Gastrocnemius medialis (tissue), 4 donors: ENCODE measurements at regions not wholly inside any gene's neighbourhood (a gene's known extent, or its start where the extent isn't known, plus 50 kb on each side); places are given as distances from the start of the nearest gene placed in this dataset.

Experiments
- ATAC-seq, 2 donors: fragments of 150-250 bp; one replicate each; pipeline ENCODE4 v1.9.1; 2016
- DNase-seq, 2 donors: peaks; one replicate each; pipeline ENCODE4 v3.0.0-alpha.2; 2019
- H3K27ac ChIP-seq, 4 donors: fragments of 200-600 bp; sonication (generic); 1 replicate in 1 of 4; 2 replicates in 3 of 4; pipeline ENCODE4 v1.5.1; 2016 to 2018; ENCODE audit warnings: mild to moderate bottlenecking in 2 of 4, moderate library complexity in 1 of 4
- H3K27me3 ChIP-seq, 3 donors: fragments of 200-600 bp; sonication (generic) in 2 of 3; 1 replicate in 1 of 3; 2 replicates in 2 of 3; pipeline versions ENCODE4 v1.5.1 to v1.6.0; 2016 to 2019; ENCODE audit warnings: mild to moderate bottlenecking in 1 of 3, moderate library complexity in 1 of 3
- H3K36me3 ChIP-seq, 2 donors: fragments of 200-600 bp; sonication (generic) in 1 of 2; one replicate each; pipeline ENCODE4 v1.5.1; 2017 to 2018
- H3K4me1 ChIP-seq, 2 donors: fragments of 200-600 bp; sonication (generic) in 1 of 2; one replicate each; pipeline ENCODE4 v1.5.1; 2016 to 2017; ENCODE audit warnings: mild to moderate bottlenecking in 2 of 2
- H3K4me3 ChIP-seq, 4 donors: fragments of 200-600 bp; sonication (generic) in 3 of 4; 1 replicate in 1 of 4; 2 replicates in 3 of 4; pipeline ENCODE4 v1.5.1; 2016 to 2019; ENCODE audit warnings: mild to moderate bottlenecking in 2 of 4
- H3K9me3 ChIP-seq, 3 donors: fragments of 200-600 bp; sonication (generic) in 2 of 3; 1 replicate in 1 of 3; 2 replicates in 2 of 3; pipeline ENCODE4 v1.5.1; 2016 to 2019
- POLR2A ChIP-seq, 2 donors: fragments of 450-650 bp; IDR thresholded peaks; one replicate each; pipeline ENCODE4 v1.6.1; 2017; ENCODE audit warnings: antibody characterized with exemption in 2 of 2, mild to moderate bottlenecking in 2 of 2, moderate library complexity in 2 of 2
- in situ Hi-C, 4 donors: fragments of 200-750 bp; cut with MboI; loops; one replicate each; pipeline versions ENCODE4 v1.15.0 to v1.8.0; 2017; ENCODE audit warnings: low sequenced_read_pairs in 4 of 4
- intact Hi-C: fragments of 100-400 bp; cut with DNase I; formaldehyde crosslinking; loops from one replicate; pipeline ENCODE4 v1.15.1; 2023; ENCODE audit warnings: low total_unique reads
- TF ChIP-seq, protein P1 (sequence below), 5 experiments: fragments of 450-650 bp in 3 of 5; fragments of 200-600 bp in 2 of 5; sonication (generic) in 2 of 5; IDR thresholded peaks in 4 of 5; conservative IDR thresholded peaks in 1 of 5; 1 replicate in 4 of 5; 2 replicates in 1 of 5; pipeline ENCODE4 v1.5.1; 2016 to 2019; ENCODE audit warnings: antibody characterized with exemption in 5 of 5, mild to moderate bottlenecking in 3 of 5, moderate library complexity in 3 of 5

GRCh38 chr12:20213723-20214625 is 154.4 kb upstream of the PDE3A start:
- ATAC-seq, result peak; percentile 23 to 46
- intact Hi-C loops, result no loop called here
- H3K27ac ChIP-seq, result peak overlapping the region; percentile 20 to 59 (median 41)

DNA sequence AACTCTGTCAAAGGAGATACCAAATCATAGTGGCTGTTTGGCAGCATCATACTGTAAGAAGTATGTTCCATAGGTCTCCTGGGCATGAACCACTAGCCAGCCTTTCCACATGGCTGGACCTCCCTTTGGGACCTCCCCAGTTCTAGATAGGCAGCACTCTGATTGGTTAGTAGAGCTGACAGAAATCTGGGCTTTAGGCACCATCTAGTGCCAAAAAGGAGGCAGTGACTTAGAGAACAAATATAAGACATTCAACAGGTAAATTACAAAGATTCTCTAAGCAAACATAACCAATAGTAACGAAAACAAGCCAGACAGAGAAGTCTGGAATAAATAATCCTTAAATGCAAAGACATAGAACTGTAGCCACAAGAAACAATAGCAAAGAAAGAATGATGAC is 148.0 kb upstream of the PDE3A start:
- DNase-seq (no peak), ATAC-seq (no peak)
- H3K27me3 ChIP-seq, result no peaks in the 10 kb centered on the region
- no peak overlapping the region for H3K4me3 ChIP-seq
- H3K27ac ChIP-seq, result no peak overlapping the region
- no peaks in the 10 kb centered on the region for H3K9me3 ChIP-seq
- no peaks in the 10 kb centered on the region for H3K4me1 ChIP-seq
- intact Hi-C loops (no loop called here), in situ Hi-C loops (no loop called here)
- TF ChIP-seq POLR2A (IDR thresholded peaks at IDR 0.05), result no peak
- TF ChIP-seq, protein P1, sequence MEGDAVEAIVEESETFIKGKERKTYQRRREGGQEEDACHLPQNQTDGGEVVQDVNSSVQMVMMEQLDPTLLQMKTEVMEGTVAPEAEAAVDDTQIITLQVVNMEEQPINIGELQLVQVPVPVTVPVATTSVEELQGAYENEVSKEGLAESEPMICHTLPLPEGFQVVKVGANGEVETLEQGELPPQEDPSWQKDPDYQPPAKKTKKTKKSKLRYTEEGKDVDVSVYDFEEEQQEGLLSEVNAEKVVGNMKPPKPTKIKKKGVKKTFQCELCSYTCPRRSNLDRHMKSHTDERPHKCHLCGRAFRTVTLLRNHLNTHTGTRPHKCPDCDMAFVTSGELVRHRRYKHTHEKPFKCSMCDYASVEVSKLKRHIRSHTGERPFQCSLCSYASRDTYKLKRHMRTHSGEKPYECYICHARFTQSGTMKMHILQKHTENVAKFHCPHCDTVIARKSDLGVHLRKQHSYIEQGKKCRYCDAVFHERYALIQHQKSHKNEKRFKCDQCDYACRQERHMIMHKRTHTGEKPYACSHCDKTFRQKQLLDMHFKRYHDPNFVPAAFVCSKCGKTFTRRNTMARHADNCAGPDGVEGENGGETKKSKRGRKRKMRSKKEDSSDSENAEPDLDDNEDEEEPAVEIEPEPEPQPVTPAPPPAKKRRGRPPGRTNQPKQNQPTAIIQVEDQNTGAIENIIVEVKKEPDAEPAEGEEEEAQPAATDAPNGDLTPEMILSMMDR (IDR thresholded peaks at IDR 0.05 in 4 of 5, conservative IDR thresholded peaks at IDR 0.05 in 1 of 5), result no peak
- no peaks in the 10 kb centered on the region for H3K36me3 ChIP-seq

More at GRCh38 chr12:20213723-20214625, 154.4 kb upstream of the PDE3A start:
- Histone ChIP-seq H3K27me3 (no peaks in the 10 kb centered on the region), H3K9me3 (no peaks in the 10 kb centered on the region), H3K4me3 (no peak overlapping the region), H3K36me3 (no peaks in the 10 kb centered on the region), H3K4me1 (peaks cover 10 to 13% of the 10 kb centered on the region in 2 donors)
- TF ChIP-seq, protein P1 (IDR thresholded peaks at IDR 0.05 in 4 of 5, conservative IDR thresholded peaks at IDR 0.05 in 1 of 5), result no peak
- no peak for TF ChIP-seq POLR2A (IDR thresholded peaks at IDR 0.05)
- in situ Hi-C loops, result no loop called here
- no peak for DNase-seq

DNA sequence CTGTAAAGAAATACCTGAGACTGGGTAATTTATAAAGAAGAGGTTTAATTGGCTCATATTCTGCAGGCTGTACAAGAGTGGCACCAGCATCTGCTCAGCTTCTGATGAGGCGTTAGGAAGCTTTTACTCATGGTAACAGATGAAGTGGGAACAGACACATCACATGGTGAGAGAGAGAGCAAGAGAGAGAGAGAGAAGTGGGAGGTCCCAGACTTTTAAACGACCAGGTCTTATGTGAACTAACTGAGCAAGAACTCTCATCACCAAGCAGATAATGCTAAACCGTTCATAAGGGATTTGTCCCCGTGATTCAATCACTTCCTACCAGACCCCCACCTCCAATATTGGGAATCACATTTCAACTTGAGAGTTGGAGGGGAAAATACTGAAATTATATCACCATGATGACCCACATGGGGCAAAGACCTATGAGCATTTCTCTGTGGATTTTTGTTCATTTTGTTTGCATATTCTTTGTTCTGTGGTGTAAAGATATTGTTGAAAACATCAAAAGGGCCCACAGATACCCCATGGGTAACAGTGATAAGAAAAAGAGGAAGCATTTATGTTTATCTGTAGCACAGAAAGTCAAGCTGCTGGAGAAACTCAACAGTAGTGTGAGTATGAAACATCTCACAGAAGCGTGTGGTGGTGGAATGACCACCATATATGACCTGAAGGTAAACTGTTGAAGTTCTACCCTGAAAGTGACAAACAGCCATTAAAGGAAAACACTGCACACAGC is 135.2 kb upstream of the PDE3A start:
- no peak for TF ChIP-seq POLR2A (IDR thresholded peaks at IDR 0.05)
- TF ChIP-seq, protein P1 (IDR thresholded peaks at IDR 0.05 in 4 of 5, conservative IDR thresholded peaks at IDR 0.05 in 1 of 5), result no peak
- Histone ChIP-seq H3K4me3 (no peak overlapping the region), H3K27me3 (no peaks in the 10 kb centered on the region), H3K27ac (no peak overlapping the region), H3K4me1 (no peaks in the 10 kb centered on the region), H3K9me3 (no peaks in the 10 kb centered on the region), H3K36me3 (no peaks in the 10 kb centered on the region)
- DNase-seq (no peak), ATAC-seq (no peak)
- intact Hi-C loops (no loop called here), in situ Hi-C loops (no loop called here)

DNA sequence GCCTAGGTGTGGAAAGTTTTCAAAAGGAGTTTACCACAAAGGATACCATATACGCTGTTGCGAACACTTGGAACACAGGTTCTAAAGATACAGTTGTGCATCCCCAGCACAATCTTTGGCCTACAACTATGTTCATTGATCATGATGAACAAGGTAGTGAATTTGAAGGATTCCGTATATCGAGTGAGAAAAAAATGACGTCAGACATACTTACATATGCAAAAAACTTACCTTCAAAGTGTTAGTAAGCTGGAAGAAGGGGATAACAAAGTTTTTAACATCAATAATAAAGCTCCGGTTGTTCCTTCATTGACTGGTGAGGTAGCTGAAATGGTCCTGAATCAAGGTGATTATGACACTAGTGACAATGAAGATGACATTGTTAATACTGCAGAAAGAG is 133.9 kb upstream of the PDE3A start:
- TF ChIP-seq POLR2A (IDR thresholded peaks at IDR 0.05), result no peak
- TF ChIP-seq, protein P1 (IDR thresholded peaks at IDR 0.05 in 4 of 5, conservative IDR thresholded peaks at IDR 0.05 in 1 of 5), result no peak
- in situ Hi-C loops (no loop called here), intact Hi-C loops (no loop called here)
- H3K27ac ChIP-seq, result no peak overlapping the region
- no peak overlapping the region for H3K4me3 ChIP-seq
- H3K36me3 ChIP-seq, result no peaks in the 10 kb centered on the region
- no peak for DNase-seq
- no peaks in the 10 kb centered on the region for H3K9me3 ChIP-seq
- no peak for ATAC-seq
- H3K27me3 ChIP-seq, result no peaks in the 10 kb centered on the region
- H3K4me1 ChIP-seq, result no peaks in the 10 kb centered on the region
